ENCODE measurements at regions not wholly inside any gene's neighbourhood (a gene's known extent, or its start where the extent isn't known, plus 50 kb on each side); places are given as distances from the start of the nearest gene placed in this dataset.

- no peak for TF ChIP-seq TAF1 (IDR thresholded peaks at IDR 0.05; ENCODE audit: borderline replicate concordance, low read depth, low read length)
- peak; percentile 5; the same call in 1 of the 2 replicates for TF ChIP-seq JUND (IDR thresholded peaks at IDR 0.05)
- no peak for TF ChIP-seq POLR2AphosphoS5 (IDR thresholded peaks at IDR 0.05; ENCODE audit: low read depth, low read length)
- TF ChIP-seq YY1 (IDR thresholded peaks at IDR 0.05; ENCODE audit: low read depth), result no peak
- no peak for TF ChIP-seq CTCF (IDR thresholded peaks at IDR 0.05)
Observed at GRCh38 chr10:113335592-113335991, 217.3 kb upstream of the HABP2 start.
